Neural progenitor cell (in vitro differentiated cells): ENCODE measurements at regions not wholly inside any gene's neighbourhood (a gene's known extent, or its start where the extent isn't known, plus 50 kb on each side); places are given as distances from the start of the nearest gene placed in this dataset.

ENCODE experiments used
- DNase-seq: peaks from one replicate; pipeline ENCODE4 v3.0.0-alpha.2; 2016; ENCODE audit warnings: low spot score
- H2AFZ ChIP-seq: fragments of 200-600 bp; sonication (generic); replicated peaks from 2 replicates; pipeline ENCODE4 v1.6.1; 2016; ENCODE audit warnings: antibody characterized with exemption
- H3F3A ChIP-seq: fragments of 200-600 bp; sonication (generic); 2 replicates; pipeline ENCODE4 v1.6.1; 2016; ENCODE audit warnings: antibody characterized with exemption, low read depth
- H3K27ac ChIP-seq: fragments of 200-600 bp; sonication (generic); 2 replicates; pipeline ENCODE4 v1.5.1; 2016; ENCODE audit warnings: mild to moderate bottlenecking
- H3K27me3 ChIP-seq: fragments of 200-600 bp; sonication (generic); 2 replicates; pipeline ENCODE4 v1.6.1; 2016; ENCODE audit warnings: mild to moderate bottlenecking, moderate library complexity
- H3K36me3 ChIP-seq: fragments of 200-600 bp; sonication (generic); 2 replicates; pipeline ENCODE4 v1.5.1; 2016
- H3K4me1 ChIP-seq: fragments of 200-600 bp; sonication (generic); 2 replicates; pipeline ENCODE4 v1.6.1; 2016; ENCODE audit warnings: mixed run types
- H3K4me2 ChIP-seq: fragments of 200-600 bp; sonication (generic); 2 replicates; pipeline ENCODE4 v1.6.1; 2016
- H3K4me3 ChIP-seq: fragments of 200-600 bp; sonication (generic); 2 replicates; pipeline ENCODE4 v1.5.1; 2016
- H3K79me2 ChIP-seq: fragments of 200-600 bp; sonication (generic); 2 replicates; pipeline ENCODE4 v1.6.1; 2016; ENCODE audit warnings: low read depth
- H3K9ac ChIP-seq: fragments of 200-600 bp; sonication (generic); 2 replicates; pipeline ENCODE4 v1.6.1; 2016
- H3K9me3 ChIP-seq: fragments of 200-600 bp; sonication (generic); 2 replicates; pipeline ENCODE4 v1.5.1; 2016; ENCODE audit warnings: low read depth
- H4K20me1 ChIP-seq: fragments of 200-600 bp; sonication (generic); 2 replicates; pipeline ENCODE4 v1.6.1; 2016; ENCODE audit warnings: low read depth
- H3K27ac Mint-ChIP-seq: 3 replicates; pipeline ENCODE4 v1.8.0; 2021; ENCODE audit warnings: mixed read lengths
- H3K27me3 Mint-ChIP-seq: 2 replicates; pipeline ENCODE4 v1.8.0; 2022; ENCODE audit warnings: low read depth, mild to moderate bottlenecking, inconsistent platforms, moderate library complexity, mixed read lengths; ENCODE audit not compliant: insufficient read depth
- H3K36me3 Mint-ChIP-seq: 3 replicates; pipeline ENCODE4 v1.8.0; 2021; ENCODE audit warnings: mixed read lengths
- H3K4me1 Mint-ChIP-seq: 3 replicates; pipeline ENCODE4 v1.8.0; 2021; ENCODE audit warnings: mixed read lengths
- H3K4me3 Mint-ChIP-seq: 3 replicates; pipeline ENCODE4 v1.8.0; 2021; ENCODE audit warnings: mild to moderate bottlenecking, moderate library complexity, mixed read lengths
- H3K9me3 Mint-ChIP-seq: 3 replicates; pipeline ENCODE4 v1.8.0; 2020; ENCODE audit warnings: mixed read lengths
- EZH2 ChIP-seq: fragments of 200-600 bp; sonication (generic); IDR thresholded peaks from 2 replicates; pipeline ENCODE4 v1.6.1; 2017; ENCODE audit warnings: antibody characterized with exemption, mild to moderate bottlenecking, moderate library complexity
- EZH2phosphoT487 ChIP-seq: fragments of 200-600 bp; sonication (generic); IDR thresholded peaks from 2 replicates; pipeline ENCODE4 v1.6.1; 2017; ENCODE audit warnings: antibody characterized with exemption
- TF ChIP-seq, protein P1 (sequence below): fragments of 200-600 bp; sonication (generic); IDR thresholded peaks from 2 replicates; pipeline ENCODE4 v1.5.1; 2017; ENCODE audit warnings: antibody characterized with exemption, mild to moderate bottlenecking

DNA sequence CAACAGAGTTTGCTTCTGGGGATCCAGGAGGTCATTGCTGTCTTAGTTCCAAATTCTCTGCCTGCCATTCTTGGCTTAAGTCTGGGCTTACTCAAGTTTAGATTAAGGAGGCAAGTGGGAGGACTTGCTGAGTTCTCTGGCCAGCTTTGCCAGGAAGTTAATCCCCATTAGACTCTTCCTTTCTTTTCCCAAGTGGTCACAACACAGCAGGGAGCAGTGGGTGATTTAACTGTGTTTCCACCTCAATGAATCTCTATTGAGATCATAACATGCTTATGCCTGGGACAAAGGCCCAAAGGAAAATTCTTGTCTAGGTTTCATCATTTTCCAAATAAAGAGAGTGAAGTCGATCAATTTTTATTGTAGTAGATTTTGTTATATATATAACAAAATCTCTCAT lies 1159.6 kb downstream of the SORCS3 start:
- Histone ChIP-seq H3K4me2 (no peak overlapping the region), H3K27me3 (no peaks in the 10 kb centered on the region), H3K36me3 (no peaks in the 10 kb centered on the region), H3K27ac (no peak overlapping the region), H3K4me1 (peaks cover 20% of the 10 kb centered on the region), H3K4me3 (no peak overlapping the region), H3K79me2 (no peaks in the 10 kb centered on the region), H2AFZ (no peak overlapping the region), H4K20me1 (no peaks in the 10 kb centered on the region), H3F3A (no peaks in the 10 kb centered on the region), H3K9me3 (no peaks in the 10 kb centered on the region), H3K9ac (no peak overlapping the region)
- peak; percentile 58 for DNase-seq
- H3K36me3 Mint-ChIP-seq: no peaks in the 10 kb centered on the region
- H3K4me1 Mint-ChIP-seq: peaks cover 18% of the 10 kb centered on the region
- no peak for TF ChIP-seq EZH2
- TF ChIP-seq, protein P1, sequence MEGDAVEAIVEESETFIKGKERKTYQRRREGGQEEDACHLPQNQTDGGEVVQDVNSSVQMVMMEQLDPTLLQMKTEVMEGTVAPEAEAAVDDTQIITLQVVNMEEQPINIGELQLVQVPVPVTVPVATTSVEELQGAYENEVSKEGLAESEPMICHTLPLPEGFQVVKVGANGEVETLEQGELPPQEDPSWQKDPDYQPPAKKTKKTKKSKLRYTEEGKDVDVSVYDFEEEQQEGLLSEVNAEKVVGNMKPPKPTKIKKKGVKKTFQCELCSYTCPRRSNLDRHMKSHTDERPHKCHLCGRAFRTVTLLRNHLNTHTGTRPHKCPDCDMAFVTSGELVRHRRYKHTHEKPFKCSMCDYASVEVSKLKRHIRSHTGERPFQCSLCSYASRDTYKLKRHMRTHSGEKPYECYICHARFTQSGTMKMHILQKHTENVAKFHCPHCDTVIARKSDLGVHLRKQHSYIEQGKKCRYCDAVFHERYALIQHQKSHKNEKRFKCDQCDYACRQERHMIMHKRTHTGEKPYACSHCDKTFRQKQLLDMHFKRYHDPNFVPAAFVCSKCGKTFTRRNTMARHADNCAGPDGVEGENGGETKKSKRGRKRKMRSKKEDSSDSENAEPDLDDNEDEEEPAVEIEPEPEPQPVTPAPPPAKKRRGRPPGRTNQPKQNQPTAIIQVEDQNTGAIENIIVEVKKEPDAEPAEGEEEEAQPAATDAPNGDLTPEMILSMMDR: no peak
- TF ChIP-seq EZH2phosphoT487: peak; percentile 35
- no peaks in the 10 kb centered on the region for H3K27me3 Mint-ChIP-seq
- no peak overlapping the region for H3K27ac Mint-ChIP-seq
- no peak overlapping the region for H3K4me3 Mint-ChIP-seq
- no peaks in the 10 kb centered on the region for H3K9me3 Mint-ChIP-seq

DNA sequence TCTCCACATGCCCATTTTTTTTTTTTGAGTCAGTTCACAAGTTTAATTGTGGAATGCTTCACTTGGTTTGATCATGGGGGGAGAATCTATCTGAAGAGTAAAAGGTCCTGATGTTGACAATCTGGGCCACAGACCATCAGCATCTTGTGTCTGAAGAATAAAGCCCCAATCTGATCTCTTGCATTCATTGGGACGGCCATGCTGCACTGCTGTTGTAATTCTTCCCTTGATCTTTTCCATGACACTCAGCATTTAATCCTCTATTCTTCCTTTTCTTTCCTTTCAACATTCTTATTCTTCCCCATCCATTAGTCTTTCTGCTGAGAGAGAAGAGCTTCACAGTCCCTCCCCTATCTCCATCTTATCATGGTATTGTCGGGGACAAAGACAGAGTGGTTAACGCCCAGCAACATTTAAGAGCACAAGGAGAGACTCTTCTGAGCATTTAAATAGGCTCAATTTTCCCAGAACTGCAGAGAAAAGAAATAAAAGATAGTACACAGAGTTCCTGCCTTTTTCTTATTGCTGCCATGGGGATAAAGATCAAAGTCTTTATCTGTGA lies 1157.3 kb downstream of the SORCS3 start:
- Mint-ChIP-seq H3K4me3 (no peak overlapping the region), H3K4me1 (peaks cover 18% of the 10 kb centered on the region), H3K27me3 (no peaks in the 10 kb centered on the region), H3K36me3 (no peaks in the 10 kb centered on the region), H3K27ac (no peak overlapping the region), H3K9me3 (no peaks in the 10 kb centered on the region)
- Histone ChIP-seq H3K27me3 (no peaks in the 10 kb centered on the region), H3K4me3 (no peak overlapping the region), H3K9me3 (no peaks in the 10 kb centered on the region), H3K4me1 (peaks cover 20% of the 10 kb centered on the region), H2AFZ (no peak overlapping the region), H3K9ac (no peak overlapping the region), H3F3A (no peaks in the 10 kb centered on the region), H3K36me3 (no peaks in the 10 kb centered on the region), H3K79me2 (no peaks in the 10 kb centered on the region), H4K20me1 (no peaks in the 10 kb centered on the region), H3K4me2 (no peak overlapping the region), H3K27ac (no peak overlapping the region)
- DNase-seq: no peak
- TF ChIP-seq, protein P1: no peak
- no peak for TF ChIP-seq EZH2phosphoT487

DNA sequence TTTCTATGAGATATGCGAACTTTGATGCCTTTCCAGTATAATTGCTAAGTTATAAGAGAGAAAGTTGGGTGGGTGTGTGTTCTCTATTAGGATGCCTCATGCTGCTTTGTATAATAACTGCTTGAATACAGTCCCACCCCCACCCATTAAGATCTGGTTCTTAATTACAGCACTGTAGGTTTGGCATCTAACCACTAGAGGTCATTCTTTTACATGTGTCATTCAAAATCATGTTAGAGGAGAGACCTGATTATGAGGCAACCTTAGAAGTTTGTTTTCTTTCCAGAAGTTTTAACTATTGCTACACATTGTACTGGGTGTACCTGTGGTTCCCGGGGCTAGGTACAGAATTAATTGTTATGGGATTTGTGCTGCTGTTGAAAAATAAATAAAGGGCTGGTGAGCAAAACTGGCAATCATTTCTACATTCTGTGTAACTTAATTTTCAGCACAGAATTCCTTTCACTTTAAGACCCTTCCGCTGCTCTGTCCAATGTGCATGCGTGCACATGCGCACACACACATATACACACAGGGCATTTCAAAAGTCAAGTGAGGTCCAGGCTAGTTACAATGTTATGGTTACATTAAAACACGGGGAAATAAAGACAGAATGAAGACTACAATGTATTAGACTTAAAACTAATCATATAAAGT lies 1156.3 kb downstream of the SORCS3 start:
- Mint-ChIP-seq H3K27me3 (no peaks in the 10 kb centered on the region), H3K27ac (peak overlapping the region; percentile 47), H3K4me1 (peaks cover 18% of the 10 kb centered on the region), H3K4me3 (no peak overlapping the region), H3K9me3 (no peaks in the 10 kb centered on the region), H3K36me3 (no peaks in the 10 kb centered on the region)
- Histone ChIP-seq H3F3A (no peaks in the 10 kb centered on the region), H3K36me3 (no peaks in the 10 kb centered on the region), H4K20me1 (no peaks in the 10 kb centered on the region), H3K79me2 (no peaks in the 10 kb centered on the region), H3K4me1 (peaks cover 20% of the 10 kb centered on the region), H3K27me3 (no peaks in the 10 kb centered on the region), H3K9me3 (no peaks in the 10 kb centered on the region), H2AFZ (no peak overlapping the region), H3K9ac (no peak overlapping the region), H3K4me3 (no peak overlapping the region), H3K4me2 (no peak overlapping the region), H3K27ac (no peak overlapping the region)
- TF ChIP-seq EZH2: no peak
- TF ChIP-seq, protein P1: peak; percentile 76
- peak; percentile 54 for DNase-seq
